Body of pancreas (tissue), 4 donors: ENCODE measurements at regions not wholly inside any gene's neighbourhood (a gene's known extent, or its start where the extent isn't known, plus 50 kb on each side); places are given as distances from the start of the nearest gene placed in this dataset.

ENCODE experiments used
- POLR2A ChIP-seq, 3 donors: fragments of 450-650 bp; IDR thresholded peaks; one replicate each; pipeline ENCODE4 v1.6.1; 2016; ENCODE audit warnings: antibody characterized with exemption in 3 of 3, mild to moderate bottlenecking in 2 of 3
- TF ChIP-seq, protein P1 (sequence below), 7 experiments: fragments of 450-650 bp in 4 of 7; fragments of 200-600 bp in 3 of 7; sonication (generic) in 3 of 7; IDR thresholded peaks; one replicate each; pipeline ENCODE4 v1.5.1; 2016 to 2019; ENCODE audit warnings: antibody characterized with exemption in 7 of 7

- no peak for TF ChIP-seq POLR2A (IDR thresholded peaks at IDR 0.05)
- TF ChIP-seq, protein P1, sequence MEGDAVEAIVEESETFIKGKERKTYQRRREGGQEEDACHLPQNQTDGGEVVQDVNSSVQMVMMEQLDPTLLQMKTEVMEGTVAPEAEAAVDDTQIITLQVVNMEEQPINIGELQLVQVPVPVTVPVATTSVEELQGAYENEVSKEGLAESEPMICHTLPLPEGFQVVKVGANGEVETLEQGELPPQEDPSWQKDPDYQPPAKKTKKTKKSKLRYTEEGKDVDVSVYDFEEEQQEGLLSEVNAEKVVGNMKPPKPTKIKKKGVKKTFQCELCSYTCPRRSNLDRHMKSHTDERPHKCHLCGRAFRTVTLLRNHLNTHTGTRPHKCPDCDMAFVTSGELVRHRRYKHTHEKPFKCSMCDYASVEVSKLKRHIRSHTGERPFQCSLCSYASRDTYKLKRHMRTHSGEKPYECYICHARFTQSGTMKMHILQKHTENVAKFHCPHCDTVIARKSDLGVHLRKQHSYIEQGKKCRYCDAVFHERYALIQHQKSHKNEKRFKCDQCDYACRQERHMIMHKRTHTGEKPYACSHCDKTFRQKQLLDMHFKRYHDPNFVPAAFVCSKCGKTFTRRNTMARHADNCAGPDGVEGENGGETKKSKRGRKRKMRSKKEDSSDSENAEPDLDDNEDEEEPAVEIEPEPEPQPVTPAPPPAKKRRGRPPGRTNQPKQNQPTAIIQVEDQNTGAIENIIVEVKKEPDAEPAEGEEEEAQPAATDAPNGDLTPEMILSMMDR (IDR thresholded peaks at IDR 0.05): no peak
Measured at GRCh38 chr5:40346901-40347300, 332.8 kb upstream of the PTGER4 start.
